Fibroblast of lung (primary cell): ENCODE measurements at regions not wholly inside any gene's neighbourhood (a gene's known extent, or its start where the extent isn't known, plus 50 kb on each side); places are given as distances from the start of the nearest gene placed in this dataset.

Source experiments
- EZH2 ChIP-seq: IDR thresholded peaks from 2 replicates; pipeline ENCODE4 v1.5.1; 2012; ENCODE audit warnings: low read length, control low read depth, mild to moderate bottlenecking; ENCODE audit errors: missing control alignments
- TF ChIP-seq, protein P1 (sequence below), 2 donors: IDR thresholded peaks in 1 of 2; conservative IDR thresholded peaks in 1 of 2; 1 replicate in 1 of 2; 2 replicates in 1 of 2; pipeline ENCODE4 v1.5.1; 2011 to 2012; ENCODE audit warnings: low read length in 2 of 2, control low read depth in 1 of 2, inconsistent platforms in 1 of 2, low read depth in 1 of 2, mild to moderate bottlenecking in 1 of 2

GRCh38 chr5:165130656-165131055 lies 1625.2 kb downstream of the MAT2B start:
- TF ChIP-seq, protein P1, sequence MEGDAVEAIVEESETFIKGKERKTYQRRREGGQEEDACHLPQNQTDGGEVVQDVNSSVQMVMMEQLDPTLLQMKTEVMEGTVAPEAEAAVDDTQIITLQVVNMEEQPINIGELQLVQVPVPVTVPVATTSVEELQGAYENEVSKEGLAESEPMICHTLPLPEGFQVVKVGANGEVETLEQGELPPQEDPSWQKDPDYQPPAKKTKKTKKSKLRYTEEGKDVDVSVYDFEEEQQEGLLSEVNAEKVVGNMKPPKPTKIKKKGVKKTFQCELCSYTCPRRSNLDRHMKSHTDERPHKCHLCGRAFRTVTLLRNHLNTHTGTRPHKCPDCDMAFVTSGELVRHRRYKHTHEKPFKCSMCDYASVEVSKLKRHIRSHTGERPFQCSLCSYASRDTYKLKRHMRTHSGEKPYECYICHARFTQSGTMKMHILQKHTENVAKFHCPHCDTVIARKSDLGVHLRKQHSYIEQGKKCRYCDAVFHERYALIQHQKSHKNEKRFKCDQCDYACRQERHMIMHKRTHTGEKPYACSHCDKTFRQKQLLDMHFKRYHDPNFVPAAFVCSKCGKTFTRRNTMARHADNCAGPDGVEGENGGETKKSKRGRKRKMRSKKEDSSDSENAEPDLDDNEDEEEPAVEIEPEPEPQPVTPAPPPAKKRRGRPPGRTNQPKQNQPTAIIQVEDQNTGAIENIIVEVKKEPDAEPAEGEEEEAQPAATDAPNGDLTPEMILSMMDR (conservative IDR thresholded peaks at IDR 0.05 in 1 of 2, IDR thresholded peaks at IDR 0.05 in 1 of 2; ENCODE audit: low read depth in 1 of 2, low read length in 2 of 2) = no peak
- no peak for TF ChIP-seq EZH2
